ENCODE measurements at regions not wholly inside any gene's neighbourhood (a gene's known extent, or its start where the extent isn't known, plus 50 kb on each side); places are given as distances from the start of the nearest gene placed in this dataset.

DNA sequence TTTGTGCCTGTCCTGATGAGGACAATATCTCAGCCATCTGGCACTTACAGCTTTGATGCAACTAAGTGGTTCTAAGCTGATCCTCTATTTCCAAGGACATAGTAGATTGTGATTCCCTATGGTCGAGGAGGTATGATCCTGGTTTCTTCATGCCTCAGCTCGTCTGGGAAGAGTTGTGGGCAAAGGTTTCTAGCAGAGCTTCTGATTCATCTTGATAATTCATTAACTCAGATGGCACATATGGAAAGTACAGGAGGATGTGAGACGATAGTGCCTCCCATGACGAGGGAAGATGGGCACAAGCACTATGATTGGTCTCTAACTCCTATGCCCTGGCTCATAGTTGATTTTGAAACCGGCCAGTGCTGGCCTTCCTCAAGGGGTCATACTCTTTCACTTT, 334.2 kb upstream of the SEMA6D start:
- ChIA-PET CTCF (ENCODE audit: low intra/inter-chr PET ratio, low total read pairs) (no interaction called here), POLR2A (no interaction called here)
- H3K27ac ChIP-seq (ENCODE audit: extremely low read length, insufficient read depth, low read length): no peak overlapping the region
- no peaks in the 10 kb centered on the region for H3K4me1 ChIP-seq (ENCODE audit: insufficient read depth, low read length)
- no peak overlapping the region for H3K4me2 ChIP-seq (ENCODE audit: low read depth, low read length)
- no peak overlapping the region for H3K9ac ChIP-seq (ENCODE audit: insufficient read depth, low read depth, low read length)
- WGBS (ENCODE audit: low lambda C conversion rate): 32% methylated on average over 5 of the region's 5 CpGs
- H3K9me3 ChIP-seq (ENCODE audit: low read length): no peaks in the 10 kb centered on the region; the same call in 1 of the 2 replicates
- intact Hi-C loops (cut with micrococcal nuclease; ENCODE audit: unreplicated experiment) (no loop called here), in situ Hi-C loops (cut with HindIII; ENCODE audit: extremely low pct_ligation_motif_present, low pct_unique_long_range_greater_than_20kb) (no loop called here)
- H2AFZ ChIP-seq (ENCODE audit: low read length): no peak overlapping the region
- no peaks in the 10 kb centered on the region for H3K79me2 ChIP-seq (ENCODE audit: insufficient read depth, low read length)
- no peaks in the 10 kb centered on the region for H4K20me1 ChIP-seq (ENCODE audit: insufficient read depth, low read length)
- no peak for FAIRE-seq
- BruUV-seq (replicated peaks): no TSS peak
- no peak for ATAC-seq
- H3K4me3 ChIP-seq (replicated peaks in 1 of 3; ENCODE audit: insufficient read depth in 1 of 3, low read depth in 2 of 3, low read length in 3 of 3): no peak overlapping the region
- TF ChIP-seq ZNF567 (CRISPR knock-in tag; IDR thresholded peaks at IDR 0.05; ENCODE audit: borderline replicate concordance) (no peak), NFRKB (IDR thresholded peaks at IDR 0.05) (no peak), KDM1A (CRISPR knock-in tag; IDR thresholded peaks at IDR 0.05) (no peak), FOXK1 (CRISPR knock-in tag; IDR thresholded peaks at IDR 0.05; ENCODE audit: borderline replicate concordance, low read depth) (no peak), ZNF282 (IDR thresholded peaks at IDR 0.05; ENCODE audit: partially characterized antibody) (no peak), ZNF543 (CRISPR knock-in tag; IDR thresholded peaks at IDR 0.05) (no peak), THYN1 (CRISPR knock-in tag; IDR thresholded peaks at IDR 0.05; ENCODE audit: borderline replicate concordance, low read depth) (no peak), ZBTB8A (CRISPR knock-in tag; IDR thresholded peaks at IDR 0.05; ENCODE audit: borderline replicate concordance, low read depth) (no peak), ZNF879 (CRISPR knock-in tag; IDR thresholded peaks at IDR 0.05) (no peak), EEA1 (CRISPR knock-in tag; IDR thresholded peaks at IDR 0.05; ENCODE audit: borderline replicate concordance) (no peak), SNRNP70 (IDR thresholded peaks at IDR 0.05; ENCODE audit: low read depth, low read length) (no peak)
- H3K27me3 ChIP-seq (ENCODE audit: control insufficient read depth in 1 of 2, insufficient read depth in 2 of 2, low read length in 2 of 2): no peaks in the 10 kb centered on the region
- no peak for DNase-seq (ENCODE audit: low spot score)
- H3K36me3 ChIP-seq (replicated peaks in 1 of 2; ENCODE audit: control insufficient read depth in 1 of 2, insufficient read depth in 2 of 2, low read length in 2 of 2): no peaks in the 10 kb centered on the region

DNA sequence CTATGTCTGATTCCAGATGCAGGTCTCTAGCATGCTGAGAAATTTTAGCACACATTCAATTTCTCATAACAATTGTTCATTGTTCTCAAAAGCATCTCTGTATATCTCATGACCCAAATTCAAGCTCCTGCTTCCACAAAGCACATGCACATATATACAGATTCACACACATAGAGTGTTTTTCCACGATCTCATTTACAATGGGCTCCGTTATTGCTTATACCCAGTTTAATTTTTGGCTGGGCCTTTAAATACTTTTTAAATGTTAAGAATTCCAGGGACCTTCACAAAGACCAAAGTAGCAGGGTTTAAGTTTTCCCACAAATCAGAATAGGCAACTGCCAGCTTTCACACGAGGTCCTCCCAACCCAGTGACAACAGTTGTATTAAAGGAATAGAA, 333.5 kb upstream of the SEMA6D start:
- no peak for DNase-seq (ENCODE audit: low spot score)
- Histone ChIP-seq H2AFZ (ENCODE audit: low read length) (no peak overlapping the region), H3K9ac (ENCODE audit: insufficient read depth, low read depth, low read length) (no peak overlapping the region), H3K4me1 (ENCODE audit: insufficient read depth, low read length) (no peaks in the 10 kb centered on the region), H3K9me3 (ENCODE audit: low read length) (no peaks in the 10 kb centered on the region; the same call in none of the 2 replicates), H3K36me3 (replicated peaks in 1 of 2; ENCODE audit: control insufficient read depth in 1 of 2, insufficient read depth in 2 of 2, low read length in 2 of 2) (no peaks in the 10 kb centered on the region), H3K27me3 (ENCODE audit: control insufficient read depth in 1 of 2, insufficient read depth in 2 of 2, low read length in 2 of 2) (no peaks in the 10 kb centered on the region), H3K27ac (ENCODE audit: extremely low read length, insufficient read depth, low read length) (no peak overlapping the region), H4K20me1 (ENCODE audit: insufficient read depth, low read length) (no peaks in the 10 kb centered on the region), H3K4me2 (ENCODE audit: low read depth, low read length) (no peak overlapping the region), H3K4me3 (replicated peaks in 1 of 3; ENCODE audit: insufficient read depth in 1 of 3, low read depth in 2 of 3, low read length in 3 of 3) (no peak overlapping the region), H3K79me2 (ENCODE audit: insufficient read depth, low read length) (no peaks in the 10 kb centered on the region)
- intact Hi-C loops (cut with micrococcal nuclease; ENCODE audit: unreplicated experiment): no loop called here
- WGBS (ENCODE audit: low lambda C conversion rate): 8% methylated on average over 3 of the region's 3 CpGs
- no TSS peak for BruUV-seq (replicated peaks)
- ATAC-seq: no peak
- POLR2A ChIA-PET: no interaction called here
- CTCF ChIA-PET (ENCODE audit: low intra/inter-chr PET ratio, low total read pairs): no interaction called here
- in situ Hi-C loops (cut with HindIII; ENCODE audit: extremely low pct_ligation_motif_present, low pct_unique_long_range_greater_than_20kb): no loop called here
- FAIRE-seq: no peak
- TF ChIP-seq HDAC2 (CRISPR knock-in tag; IDR thresholded peaks at IDR 0.05) (no peak), NR2F1 (CRISPR knock-in tag; IDR thresholded peaks at IDR 0.05) (no peak), RFX5 (IDR thresholded peaks at IDR 0.05; ENCODE audit: low read depth, low read length) (no peak), PAWR (CRISPR knock-in tag; IDR thresholded peaks at IDR 0.05; ENCODE audit: borderline replicate concordance) (no peak), KLF13 (CRISPR knock-in tag; IDR thresholded peaks at IDR 0.05) (no peak)
- TF ChIP-seq, protein P1, sequence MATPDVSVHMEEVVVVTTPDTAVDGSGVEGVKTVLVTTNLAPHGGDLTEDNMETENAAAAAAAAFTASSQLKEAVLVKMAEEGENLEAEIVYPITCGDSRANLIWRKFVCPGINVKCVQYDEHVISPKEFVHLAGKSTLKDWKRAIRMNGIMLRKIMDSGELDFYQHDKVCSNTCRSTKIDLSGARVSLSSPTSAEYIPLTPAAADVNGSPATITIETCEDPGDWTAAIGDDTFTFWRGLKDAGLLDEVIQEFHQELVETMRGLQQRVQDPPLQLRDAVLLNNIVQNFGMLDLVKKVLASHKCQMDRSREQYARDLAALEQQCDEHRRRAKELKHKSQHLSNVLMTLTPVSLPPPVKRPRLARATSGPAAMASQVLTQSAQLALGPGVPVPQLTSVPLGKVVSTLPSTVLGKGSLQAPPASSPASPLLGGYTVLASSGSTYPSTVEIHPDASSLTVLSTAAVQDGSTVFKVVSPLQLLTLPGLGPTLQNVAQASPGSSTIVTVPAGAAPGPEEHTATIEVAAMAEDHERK (CRISPR knock-in tag; IDR thresholded peaks at IDR 0.05; ENCODE audit: low read depth): no peak
- TF ChIP-seq, protein P2, sequence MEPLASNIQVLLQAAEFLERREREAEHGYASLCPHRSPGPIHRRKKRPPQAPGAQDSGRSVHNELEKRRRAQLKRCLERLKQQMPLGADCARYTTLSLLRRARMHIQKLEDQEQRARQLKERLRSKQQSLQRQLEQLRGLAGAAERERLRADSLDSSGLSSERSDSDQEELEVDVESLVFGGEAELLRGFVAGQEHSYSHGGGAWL (CRISPR knock-in tag; IDR thresholded peaks at IDR 0.05): no peak
